MCF 10A (cell line): ENCODE measurements at regions not wholly inside any gene's neighbourhood (a gene's known extent, or its start where the extent isn't known, plus 50 kb on each side); places are given as distances from the start of the nearest gene placed in this dataset.
A peak's percentile ranks its signal among the peaks of the same experiment; 100 is the strongest.

Experiments used
- BruUV-seq: library from RNA; stranded (reverse); fragments of 400-500 nt; replicated peaks from 2 replicates; lab custom pipeline; 2021; lab: Mats Ljungman, UMichigan
- CTCF ChIA-PET: fragments of 300-600 bp; sonication (Branson Sonifier 250); formaldehyde crosslinking; extraction: SDS; loops from one replicate; lab custom pipeline; 2021; ENCODE audit warnings: antibody characterized with exemption, inconsistent platforms; lab: Yijun Ruan, JAX
- POLR2A ChIA-PET: fragments of 300-600, 350-650 bp; sonication (Branson Sonifier 250); formaldehyde crosslinking; extraction: SDS; loops from one replicate; lab custom pipeline; 2020; ENCODE audit warnings: antibody characterized with exemption, inconsistent platforms; lab: Yijun Ruan, JAX
- DNase-seq: peaks from one replicate; pipeline ENCODE4 v3.0.0-alpha.2; 2018; ENCODE audit not compliant: unreplicated experiment
- H3K27ac Mint-ChIP-seq: one replicate; pipeline ENCODE4 v1.8.0; 2022; ENCODE audit warnings: mild to moderate bottlenecking, low read depth, mixed read lengths; ENCODE audit not compliant: unreplicated experiment
- H3K27me3 Mint-ChIP-seq: one replicate; pipeline ENCODE4 v1.8.0; 2022; ENCODE audit warnings: mixed read lengths; ENCODE audit not compliant: insufficient read depth, unreplicated experiment
- H3K36me3 Mint-ChIP-seq: one replicate; pipeline ENCODE4 v1.8.0; 2022; ENCODE audit warnings: mild to moderate bottlenecking, moderate library complexity, mixed read lengths; ENCODE audit not compliant: insufficient read depth, unreplicated experiment
- H3K4me1 Mint-ChIP-seq: one replicate; pipeline ENCODE4 v1.8.0; 2022; ENCODE audit warnings: mixed read lengths; ENCODE audit not compliant: insufficient read depth, unreplicated experiment
- H3K4me3 Mint-ChIP-seq: one replicate; pipeline ENCODE4 v1.8.0; 2022; ENCODE audit warnings: mild to moderate bottlenecking, moderate library complexity, mixed read lengths; ENCODE audit not compliant: unreplicated experiment
- H3K9me3 Mint-ChIP-seq: one replicate; pipeline ENCODE4 v1.8.0; 2022; ENCODE audit warnings: mixed read lengths; ENCODE audit not compliant: unreplicated experiment
- CTCF ChIP-seq: fragments of 200-600 bp; IDR thresholded peaks from one replicate; pipeline ENCODE4 v1.8.0; 2022; ENCODE audit warnings: antibody characterized with exemption, mild to moderate bottlenecking; ENCODE audit not compliant: unreplicated experiment
- intact Hi-C: fragments of 100-400 bp; cut with micrococcal nuclease; formaldehyde crosslinking; loops from 2 replicates; pipeline ENCODE4 v1.14.1; 2022

- ChIA-PET POLR2A (no interaction called here), CTCF (interaction anchor here (0.6 to 1.4 kb wide), 2 partner anchors 9 to 92 kb away, joined by 3 read pairs; no protein-coding TSS in a partner anchor)
- TF ChIP-seq CTCF = no peak
- Mint-ChIP-seq H3K27ac (no peak overlapping the region), H3K27me3 (no peaks in the 10 kb centered on the region), H3K4me3 (no peak overlapping the region), H3K4me1 (peaks cover 5% of the 10 kb centered on the region), H3K36me3 (no peaks in the 10 kb centered on the region), H3K9me3 (no peaks in the 10 kb centered on the region)
- no TSS peak for BruUV-seq
- DNase-seq = no peak
- intact Hi-C loops = no loop called here
Measured at GRCh38 chr13:89746554-89746953, 1600.9 kb upstream of the MIR17HG start.

- no peaks in the 10 kb centered on the region for H3K27me3 Mint-ChIP-seq
- intact Hi-C loops = no loop called here
- BruUV-seq = no TSS peak
- POLR2A ChIA-PET = interaction anchor here (0.8 to 1.8 kb wide), 2 partner anchors 11 to 804 kb away, joined by 4 to 5 read pairs; no protein-coding TSS in a partner anchor
- H3K27ac Mint-ChIP-seq = no peak overlapping the region
- no peaks in the 10 kb centered on the region for H3K36me3 Mint-ChIP-seq
- CTCF ChIA-PET = interaction anchor here (0.6 kb wide), 1 partner anchor 176 kb away, joined by 3 read pairs; no protein-coding TSS in a partner anchor
- TF ChIP-seq CTCF = no peak
- no peak overlapping the region for H3K4me3 Mint-ChIP-seq
- H3K9me3 Mint-ChIP-seq = no peaks in the 10 kb centered on the region
- DNase-seq = peak; percentile 34
- peaks cover 5% of the 10 kb centered on the region for H3K4me1 Mint-ChIP-seq
Measured at GRCh38 chr13:89748716-89749115, 1598.8 kb upstream of the MIR17HG start.

- no peaks in the 10 kb centered on the region for H3K36me3 Mint-ChIP-seq
- DNase-seq = peak; percentile 12
- CTCF ChIA-PET = interaction anchor here (0.5 kb wide), 1 partner anchor 121 kb away, joined by 4 read pairs; no protein-coding TSS in a partner anchor
- H3K27me3 Mint-ChIP-seq = no peaks in the 10 kb centered on the region
- POLR2A ChIA-PET = interaction anchor here (0.6 to 0.8 kb wide), 2 partner anchors 230 to 1910 kb away, joined by 3 read pairs; no protein-coding TSS in a partner anchor
- no peak for TF ChIP-seq CTCF
- H3K4me3 Mint-ChIP-seq = no peak overlapping the region
- intact Hi-C loops = no loop called here
- peaks cover 5% of the 10 kb centered on the region for H3K4me1 Mint-ChIP-seq
- no TSS peak for BruUV-seq
- H3K27ac Mint-ChIP-seq = no peak overlapping the region
- H3K9me3 Mint-ChIP-seq = no peaks in the 10 kb centered on the region
Measured at GRCh38 chr13:89749888-89750287, 1597.6 kb upstream of the MIR17HG start.

- Mint-ChIP-seq H3K27me3 (no peaks in the 10 kb centered on the region), H3K36me3 (no peaks in the 10 kb centered on the region), H3K4me1 (peaks cover 5% of the 10 kb centered on the region), H3K27ac (no peak overlapping the region), H3K4me3 (no peak overlapping the region), H3K9me3 (peaks cover 2% of the 10 kb centered on the region)
- no peak for DNase-seq
- POLR2A ChIA-PET = no interaction called here
- CTCF ChIA-PET = no interaction called here
- no TSS peak for BruUV-seq
- intact Hi-C loops = no loop called here
- TF ChIP-seq CTCF = no peak
Measured at GRCh38 chr13:89750371-89750770, 1597.1 kb upstream of the MIR17HG start.
